Breast epithelium (tissue), 3 donors: ENCODE measurements at regions not wholly inside any gene's neighbourhood (a gene's known extent, or its start where the extent isn't known, plus 50 kb on each side); places are given as distances from the start of the nearest gene placed in this dataset.

Source experiments
- POLR2A ChIP-seq: fragments of 450-650 bp; IDR thresholded peaks from one replicate; pipeline ENCODE4 v1.6.1; 2016; ENCODE audit warnings: antibody characterized with exemption, mild to moderate bottlenecking, moderate library complexity
- POLR2AphosphoS5 ChIP-seq, 3 donors: sonication (generic); formaldehyde crosslinking; IDR thresholded peaks; one replicate each; pipeline ENCODE4 v1.6.1; 2017; ENCODE audit warnings: antibody characterized with exemption in 3 of 3
- TF ChIP-seq, protein P1 (sequence below), 3 donors: fragments of 450-650 bp; IDR thresholded peaks; one replicate each; pipeline ENCODE4 v1.5.1; 2016 to 2017; ENCODE audit warnings: antibody characterized with exemption in 3 of 3, mild to moderate bottlenecking in 3 of 3, moderate library complexity in 3 of 3

DNA sequence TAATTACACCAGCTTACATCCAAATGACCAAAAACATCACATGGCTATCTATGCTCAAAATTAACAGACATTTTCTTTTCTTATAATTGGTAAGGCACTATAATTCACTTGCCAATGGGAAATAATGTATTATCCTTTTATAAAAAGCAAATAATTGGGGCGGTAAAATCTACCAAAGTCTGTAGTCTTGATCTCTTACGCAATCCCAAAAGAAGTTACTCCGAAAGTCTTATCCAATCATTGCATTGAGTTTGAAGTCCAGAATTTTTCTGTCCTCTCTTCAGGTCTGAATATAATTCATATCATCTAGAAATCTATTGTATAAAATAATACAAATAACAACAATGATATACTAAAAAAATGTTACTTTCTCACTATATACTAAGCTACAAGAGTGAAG, 273.3 kb upstream of the CADM2 start:
- TF ChIP-seq, protein P1, sequence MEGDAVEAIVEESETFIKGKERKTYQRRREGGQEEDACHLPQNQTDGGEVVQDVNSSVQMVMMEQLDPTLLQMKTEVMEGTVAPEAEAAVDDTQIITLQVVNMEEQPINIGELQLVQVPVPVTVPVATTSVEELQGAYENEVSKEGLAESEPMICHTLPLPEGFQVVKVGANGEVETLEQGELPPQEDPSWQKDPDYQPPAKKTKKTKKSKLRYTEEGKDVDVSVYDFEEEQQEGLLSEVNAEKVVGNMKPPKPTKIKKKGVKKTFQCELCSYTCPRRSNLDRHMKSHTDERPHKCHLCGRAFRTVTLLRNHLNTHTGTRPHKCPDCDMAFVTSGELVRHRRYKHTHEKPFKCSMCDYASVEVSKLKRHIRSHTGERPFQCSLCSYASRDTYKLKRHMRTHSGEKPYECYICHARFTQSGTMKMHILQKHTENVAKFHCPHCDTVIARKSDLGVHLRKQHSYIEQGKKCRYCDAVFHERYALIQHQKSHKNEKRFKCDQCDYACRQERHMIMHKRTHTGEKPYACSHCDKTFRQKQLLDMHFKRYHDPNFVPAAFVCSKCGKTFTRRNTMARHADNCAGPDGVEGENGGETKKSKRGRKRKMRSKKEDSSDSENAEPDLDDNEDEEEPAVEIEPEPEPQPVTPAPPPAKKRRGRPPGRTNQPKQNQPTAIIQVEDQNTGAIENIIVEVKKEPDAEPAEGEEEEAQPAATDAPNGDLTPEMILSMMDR (IDR thresholded peaks at IDR 0.05): no peak
- TF ChIP-seq POLR2A: no peak
- no peak for TF ChIP-seq POLR2AphosphoS5 (IDR thresholded peaks at IDR 0.05)
